HG03139 (cell line): ENCODE measurements at regions not wholly inside any gene's neighbourhood (a gene's known extent, or its start where the extent isn't known, plus 50 kb on each side); places are given as distances from the start of the nearest gene placed in this dataset.
"Not testable (repeated sequence)": the region's sequence is repeated elsewhere in the genome, so short reads cannot be mapped to it uniquely, and the experiment has no call there.

ENCODE experiments used
- ATAC-seq: cut with Tn5 transposase; IDR thresholded peaks from one replicate; pipeline ENCODE4 v1.9.1; 2021; ENCODE audit not compliant: unreplicated experiment

- ATAC-seq: no peak
Measured at GRCh38 chrX:112947981-112948615, 107.5 kb upstream of the AMOT start.

DNA sequence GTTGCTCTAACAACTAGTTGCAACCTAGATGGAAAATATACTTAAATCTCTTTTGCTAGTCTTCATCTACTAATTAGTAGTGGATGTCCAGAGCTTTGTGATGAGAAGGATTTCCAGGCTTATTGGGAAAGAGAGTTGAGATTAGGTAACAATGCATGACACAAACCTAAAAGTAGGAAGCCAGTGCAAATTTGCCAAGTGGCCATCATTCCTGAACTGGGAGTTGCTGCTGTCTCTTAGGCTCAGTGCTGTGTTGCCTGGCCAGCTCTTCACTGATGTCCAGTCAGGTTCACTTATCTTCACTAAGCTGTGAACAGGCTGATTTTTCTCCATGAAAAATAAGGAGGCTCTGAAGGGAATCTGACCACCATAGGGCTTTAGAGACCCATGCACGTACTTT, 105.6 kb upstream of the AMOT start:
- no peak for ATAC-seq

DNA sequence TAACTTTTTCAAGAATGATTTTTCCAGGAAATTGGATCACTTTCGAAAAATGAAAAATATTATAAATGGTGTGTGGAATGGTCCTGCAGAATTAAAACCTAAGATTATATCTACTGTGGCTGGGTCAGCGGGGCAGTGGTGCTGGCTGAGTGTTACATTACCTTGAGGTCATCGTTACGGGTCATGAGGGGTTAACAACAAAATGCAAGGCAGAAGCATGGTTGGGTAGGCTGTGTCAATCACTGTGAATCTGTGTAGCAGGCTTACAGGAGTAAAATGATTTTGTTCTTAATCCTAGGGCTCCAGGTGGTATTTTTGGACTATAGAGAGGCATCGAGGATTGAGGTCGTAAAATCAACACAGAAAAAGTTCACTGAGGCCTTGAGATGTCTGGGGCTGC, 105.2 kb upstream of the AMOT start:
- ATAC-seq: no peak

DNA sequence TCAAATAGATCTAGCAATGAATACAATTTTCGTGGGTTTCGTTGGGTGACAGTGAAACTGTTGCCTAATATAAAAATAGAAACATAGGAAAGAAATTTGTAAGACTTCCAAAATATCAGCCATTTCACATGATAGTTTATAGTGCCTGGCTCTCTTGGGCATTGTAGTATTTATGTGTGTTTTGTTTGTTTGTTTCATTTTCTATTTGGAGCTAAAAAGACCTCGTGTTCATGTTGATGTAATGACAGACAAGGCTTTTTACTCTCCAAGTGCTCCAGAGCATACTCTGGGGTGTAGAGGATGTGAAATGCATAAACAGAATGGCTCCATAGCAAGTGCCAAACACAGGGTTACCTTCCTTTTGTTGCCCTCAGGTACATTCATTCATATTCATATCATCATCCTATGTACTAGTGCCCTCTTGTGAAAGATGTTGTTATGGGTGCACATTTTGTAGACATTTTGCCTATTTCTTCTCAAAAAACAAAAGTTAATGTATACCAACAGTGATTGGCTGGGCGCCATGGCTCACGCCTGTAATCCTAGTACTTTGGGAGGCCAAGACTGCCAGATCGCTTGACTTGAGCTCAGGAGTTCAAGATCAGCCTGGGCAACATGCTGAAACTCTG, 100.7 kb upstream of the AMOT start:
- ATAC-seq: peak; percentile 68

- no peak for ATAC-seq
Measured at GRCh38 chrX:112935029-112935428, 94.4 kb upstream of the AMOT start.

GRCh38 chrX:112931900-112932299, 91.3 kb upstream of the AMOT start:
- no peak for ATAC-seq

GRCh38 chrX:112931478-112931877, 90.8 kb upstream of the AMOT start:
- ATAC-seq: no peak

DNA sequence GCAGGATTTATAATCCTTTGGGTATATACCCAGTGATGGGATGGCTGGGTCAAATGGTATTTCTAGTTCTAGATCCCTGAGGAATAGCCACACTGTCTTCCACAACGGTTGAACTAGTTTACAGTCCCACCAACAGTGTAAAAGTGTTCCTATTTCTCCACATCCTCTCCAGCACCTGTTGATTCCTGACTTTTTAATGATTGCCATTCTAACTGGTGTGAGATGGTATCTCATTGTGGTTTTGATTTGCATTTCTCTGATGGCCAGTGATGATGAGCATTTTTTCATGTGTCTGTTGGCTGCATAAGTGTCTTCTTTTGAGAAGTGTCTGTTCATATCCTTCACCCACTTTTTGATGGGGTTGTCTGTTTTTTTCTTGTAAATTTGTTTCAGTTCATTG, 82.8 kb upstream of the AMOT start:
- not testable (repeated sequence) for ATAC-seq

- ATAC-seq: no peak
Measured at GRCh38 chrX:112913807-112914206, 73.2 kb upstream of the AMOT start.

- ATAC-seq: no peak
Measured at GRCh38 chrX:112910418-112910817, 69.8 kb upstream of the AMOT start.

GRCh38 chrX:112901869-112902725, 61.5 kb upstream of the AMOT start:
- no peak for ATAC-seq

DNA sequence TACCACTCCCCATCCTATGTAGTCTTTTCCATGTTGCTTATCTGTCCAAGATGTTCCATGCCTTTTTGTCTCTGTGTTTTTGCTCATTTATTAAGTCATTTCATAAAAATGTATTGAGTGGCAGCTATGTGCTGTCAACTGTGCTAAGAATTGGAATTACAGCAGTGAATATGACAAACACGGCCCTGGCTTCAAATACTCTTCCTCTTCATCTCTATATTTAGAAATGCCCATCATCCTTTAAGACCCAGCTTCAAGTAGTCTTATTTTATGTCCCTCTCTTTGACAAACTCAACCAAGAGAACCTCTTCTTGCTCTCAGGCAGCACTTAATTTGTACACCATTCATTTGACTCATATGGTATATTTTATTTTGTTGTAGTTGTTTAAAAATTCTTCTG, 55.4 kb upstream of the AMOT start:
- no peak for ATAC-seq
